Right lobe of liver (tissue), 4 donors: ENCODE measurements at regions not wholly inside any gene's neighbourhood (a gene's known extent, or its start where the extent isn't known, plus 50 kb on each side); places are given as distances from the start of the nearest gene placed in this dataset.

ENCODE experiments used
- CTCF ChIP-seq, 4 donors: fragments of 200-600 bp in 3 of 4; fragments of 450-650 bp in 1 of 4; IDR thresholded peaks; one replicate each; pipeline versions ENCODE4 v1.5.1 to v1.8.0; 2016 to 2022; ENCODE audit warnings: antibody characterized with exemption in 4 of 4, mild to moderate bottlenecking in 2 of 4
- POLR2A ChIP-seq: fragments of 450-650 bp; IDR thresholded peaks from one replicate; pipeline ENCODE4 v1.6.1; 2017; ENCODE audit warnings: antibody characterized with exemption, mild to moderate bottlenecking
- donor health status: DM: no; HTN: no; CAD: no.
- donor health status: DM: no; HTN: no; CAD: no.
- donor health status: DM: no; HTN: yes; CAD: no.

DNA sequence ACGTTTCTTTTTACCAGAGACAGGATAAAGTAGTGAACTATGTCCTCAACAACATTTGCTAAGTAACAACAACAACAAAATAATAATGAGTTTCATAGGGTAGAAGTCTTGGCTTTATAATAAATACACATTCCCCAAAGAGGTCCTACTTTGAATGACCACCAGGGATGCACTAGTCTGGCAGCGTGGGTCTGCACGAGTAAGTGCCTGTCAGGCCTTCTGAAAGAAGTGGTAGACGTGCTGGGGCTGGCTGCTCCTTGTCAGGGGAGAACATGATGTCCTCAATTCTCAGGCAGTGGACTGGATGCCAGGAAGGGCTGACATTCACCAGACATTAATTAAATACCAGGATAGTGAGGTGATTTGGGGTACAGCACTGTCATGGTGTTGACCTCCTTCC, 331.1 kb downstream of the TMEM38B start:
- TF ChIP-seq CTCF (IDR thresholded peaks at IDR 0.05) = no peak
- TF ChIP-seq POLR2A = no peak
